Tibial nerve (tissue), 4 donors: ENCODE measurements at regions not wholly inside any gene's neighbourhood (a gene's known extent, or its start where the extent isn't known, plus 50 kb on each side); places are given as distances from the start of the nearest gene placed in this dataset.

ENCODE experiments used
- DNase-seq, 2 donors: peaks; one replicate each; pipeline ENCODE4 v3.0.0-alpha.2; 2019; ENCODE audit warnings: low spot score in 2 of 2
- H3K27ac ChIP-seq, 4 donors: fragments of 200-600 bp; sonication (generic) in 3 of 4; one replicate each; pipeline ENCODE4 v1.5.1; 2017 to 2019; ENCODE audit warnings: mild to moderate bottlenecking in 1 of 4
- H3K27me3 ChIP-seq, 2 donors: fragments of 200-600 bp; sonication (generic) in 1 of 2; one replicate each; pipeline versions ENCODE4 v1.5.1 to v1.6.0; 2017 to 2019
- H3K36me3 ChIP-seq, 3 donors: fragments of 200-600 bp; sonication (generic); one replicate each; pipeline ENCODE4 v1.5.1; 2018 to 2019
- H3K4me1 ChIP-seq, 4 donors: fragments of 200-600 bp; sonication (generic) in 3 of 4; one replicate each; pipeline ENCODE4 v1.5.1; 2017 to 2019
- H3K4me3 ChIP-seq, 4 donors: fragments of 200-600 bp; sonication (generic) in 3 of 4; one replicate each; pipeline ENCODE4 v1.5.1; 2017 to 2019; ENCODE audit warnings: mild to moderate bottlenecking in 1 of 4, moderate library complexity in 1 of 4
- H3K9me3 ChIP-seq, 4 donors: fragments of 200-600 bp; sonication (generic) in 3 of 4; one replicate each; pipeline ENCODE4 v1.5.1; 2017 to 2019
- EP300 ChIP-seq, 2 donors: sonication (generic); formaldehyde crosslinking; IDR thresholded peaks; one replicate each; pipeline ENCODE4 v1.6.1; 2017; ENCODE audit warnings: antibody characterized with exemption in 2 of 2, mild to moderate bottlenecking in 1 of 2
- POLR2A ChIP-seq, 2 donors: fragments of 450-650 bp; IDR thresholded peaks; one replicate each; pipeline ENCODE4 v1.6.1; 2017; ENCODE audit warnings: antibody characterized with exemption in 2 of 2, mild to moderate bottlenecking in 2 of 2, moderate library complexity in 2 of 2
- WGBS, 2 donors: methylation state at CpG; one replicate each; pipeline ENCODE4 v1.1.5; 2018; 5-methylcytosine and 5-hydroxymethylcytosine counted together
- TF ChIP-seq, protein P1 (sequence below), 5 experiments: fragments of 200-600 bp in 3 of 5; fragments of 450-650 bp in 2 of 5; sonication (generic) in 3 of 5; IDR thresholded peaks; one replicate each; pipeline ENCODE4 v1.5.1; 2016 to 2019; ENCODE audit warnings: antibody characterized with exemption in 5 of 5, mild to moderate bottlenecking in 3 of 5, moderate library complexity in 2 of 5

DNA sequence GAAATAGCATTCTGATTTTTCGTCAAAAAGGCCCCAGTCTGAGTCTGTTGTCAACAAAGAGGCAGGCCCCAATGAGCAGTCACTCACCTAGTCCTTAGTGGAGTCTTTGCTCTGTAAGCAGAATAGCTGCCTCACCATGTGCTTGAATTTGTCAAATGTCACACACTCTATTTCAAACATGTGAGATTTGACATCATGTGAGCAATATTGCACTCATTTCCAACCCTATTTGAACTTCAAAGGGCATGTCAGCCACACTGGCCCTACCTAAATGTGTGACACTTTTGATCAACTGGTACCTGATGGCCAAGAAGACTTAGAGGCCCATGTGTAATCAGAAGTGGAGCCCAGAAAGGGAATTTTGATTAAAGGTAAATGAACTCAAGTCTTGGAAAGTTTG, 59.4 kb upstream of the PLAC1 start:
- TF ChIP-seq, protein P1, sequence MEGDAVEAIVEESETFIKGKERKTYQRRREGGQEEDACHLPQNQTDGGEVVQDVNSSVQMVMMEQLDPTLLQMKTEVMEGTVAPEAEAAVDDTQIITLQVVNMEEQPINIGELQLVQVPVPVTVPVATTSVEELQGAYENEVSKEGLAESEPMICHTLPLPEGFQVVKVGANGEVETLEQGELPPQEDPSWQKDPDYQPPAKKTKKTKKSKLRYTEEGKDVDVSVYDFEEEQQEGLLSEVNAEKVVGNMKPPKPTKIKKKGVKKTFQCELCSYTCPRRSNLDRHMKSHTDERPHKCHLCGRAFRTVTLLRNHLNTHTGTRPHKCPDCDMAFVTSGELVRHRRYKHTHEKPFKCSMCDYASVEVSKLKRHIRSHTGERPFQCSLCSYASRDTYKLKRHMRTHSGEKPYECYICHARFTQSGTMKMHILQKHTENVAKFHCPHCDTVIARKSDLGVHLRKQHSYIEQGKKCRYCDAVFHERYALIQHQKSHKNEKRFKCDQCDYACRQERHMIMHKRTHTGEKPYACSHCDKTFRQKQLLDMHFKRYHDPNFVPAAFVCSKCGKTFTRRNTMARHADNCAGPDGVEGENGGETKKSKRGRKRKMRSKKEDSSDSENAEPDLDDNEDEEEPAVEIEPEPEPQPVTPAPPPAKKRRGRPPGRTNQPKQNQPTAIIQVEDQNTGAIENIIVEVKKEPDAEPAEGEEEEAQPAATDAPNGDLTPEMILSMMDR (IDR thresholded peaks at IDR 0.05), result no peak
- TF ChIP-seq POLR2A (IDR thresholded peaks at IDR 0.05), result no peak
- TF ChIP-seq EP300 (IDR thresholded peaks at IDR 0.05), result no peak
- H3K27me3 ChIP-seq, result peaks cover 0 to 8% of the 10 kb centered on the region in 2 donors
- DNase-seq, result no peak
- H3K27ac ChIP-seq, result no peak overlapping the region
- H3K36me3 ChIP-seq, result no peaks in the 10 kb centered on the region
- no peak overlapping the region for H3K4me3 ChIP-seq
- 82 to 100% methylated on average over 1 of the region's 1 CpG for WGBS, 2 donors
- H3K9me3 ChIP-seq, result no peaks in the 10 kb centered on the region
- no peaks in the 10 kb centered on the region for H3K4me1 ChIP-seq

GRCh38 chrX:134716620-134717012, 58.3 kb upstream of the PLAC1 start:
- H3K9me3 ChIP-seq, result no peaks in the 10 kb centered on the region
- no peak overlapping the region for H3K27ac ChIP-seq
- no peak for DNase-seq
- H3K36me3 ChIP-seq, result no peaks in the 10 kb centered on the region
- TF ChIP-seq, protein P1 (IDR thresholded peaks at IDR 0.05), result no peak
- TF ChIP-seq EP300 (IDR thresholded peaks at IDR 0.05) (no peak), POLR2A (IDR thresholded peaks at IDR 0.05) (no peak)
- H3K4me3 ChIP-seq, result no peak overlapping the region
- no peaks in the 10 kb centered on the region for H3K4me1 ChIP-seq
- peaks cover 0 to 8% of the 10 kb centered on the region in 2 donors for H3K27me3 ChIP-seq
- WGBS, 2 donors, result 78 to 90% methylated on average over 5 of the region's 5 CpGs

- 66 to 69% methylated on average over 4 to 5 of the region's 5 CpGs for WGBS, 2 donors
- no peak for TF ChIP-seq EP300 (IDR thresholded peaks at IDR 0.05)
- TF ChIP-seq POLR2A (IDR thresholded peaks at IDR 0.05), result no peak
- TF ChIP-seq, protein P1 (IDR thresholded peaks at IDR 0.05), result no peak
- no peaks in the 10 kb centered on the region for H3K9me3 ChIP-seq
Measured at GRCh38 chrX:134715930-134716619, 57.8 kb upstream of the PLAC1 start.

GRCh38 chrX:134714633-134715110, 56.4 kb upstream of the PLAC1 start:
- no peaks in the 10 kb centered on the region for H3K4me1 ChIP-seq
- H3K27ac ChIP-seq, result no peak overlapping the region
- DNase-seq, result no peak
- no peaks in the 10 kb centered on the region for H3K36me3 ChIP-seq
- no peak overlapping the region for H3K4me3 ChIP-seq
- WGBS, 2 donors, result 82 to 84% methylated on average over 3 of the region's 3 CpGs
- no peak for TF ChIP-seq EP300 (IDR thresholded peaks at IDR 0.05)
- TF ChIP-seq, protein P1 (IDR thresholded peaks at IDR 0.05), result no peak
- TF ChIP-seq POLR2A (IDR thresholded peaks at IDR 0.05), result no peak
- H3K27me3 ChIP-seq, result peaks cover 0 to 8% of the 10 kb centered on the region in 2 donors
- no peaks in the 10 kb centered on the region for H3K9me3 ChIP-seq

More at GRCh38 chrX:134715930-134716619, 57.8 kb upstream of the PLAC1 start:
- no peak for DNase-seq
- Histone ChIP-seq H3K4me1 (no peaks in the 10 kb centered on the region), H3K4me3 (no peak overlapping the region), H3K27me3 (peaks cover 0 to 8% of the 10 kb centered on the region in 2 donors), H3K27ac (no peak overlapping the region), H3K36me3 (no peaks in the 10 kb centered on the region)

DNA sequence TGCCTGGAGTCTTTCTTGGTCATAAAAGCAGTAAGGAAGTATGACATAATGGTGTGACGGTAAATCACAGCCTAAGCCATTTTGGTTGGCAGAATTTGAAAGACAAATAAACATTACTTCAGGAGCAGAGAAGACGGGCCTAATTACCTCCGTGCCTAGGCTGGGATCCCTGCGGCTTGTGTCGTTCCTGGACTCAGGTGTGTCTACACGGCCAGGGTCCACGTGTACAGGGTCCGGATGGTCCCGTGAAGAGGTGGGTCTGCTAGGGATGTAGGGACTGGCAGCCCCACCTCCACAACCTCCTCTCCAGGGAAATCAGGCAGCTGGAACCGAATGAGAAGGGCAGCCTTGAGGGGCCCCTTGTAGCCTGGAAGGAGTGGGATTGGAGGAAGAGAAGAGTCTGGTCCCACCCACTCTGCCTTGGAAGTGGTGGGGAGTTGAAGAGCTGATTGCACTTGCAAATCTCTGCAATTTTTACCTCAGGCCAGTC, 55.4 kb upstream of the PLAC1 start:
- Histone ChIP-seq H3K36me3 (no peaks in the 10 kb centered on the region), H3K9me3 (no peaks in the 10 kb centered on the region), H3K4me1 (no peaks in the 10 kb centered on the region), H3K27me3 (peaks cover 0 to 8% of the 10 kb centered on the region in 2 donors), H3K4me3 (no peak overlapping the region), H3K27ac (no peak overlapping the region)
- 73 to 77% methylated on average over 5 to 10 of the region's 10 CpGs for WGBS, 2 donors
- TF ChIP-seq EP300 (IDR thresholded peaks at IDR 0.05) (no peak), POLR2A (IDR thresholded peaks at IDR 0.05) (no peak)
- TF ChIP-seq, protein P1 (IDR thresholded peaks at IDR 0.05), result no peak
- no peak for DNase-seq
